AG09309 (cell line): ENCODE measurements at regions not wholly inside any gene's neighbourhood (a gene's known extent, or its start where the extent isn't known, plus 50 kb on each side); places are given as distances from the start of the nearest gene placed in this dataset.
"Not testable (repeated sequence)": the region's sequence is repeated elsewhere in the genome, so short reads cannot be mapped to it uniquely, and the experiment has no call there.

Experiments used
- DNase-seq: peaks from one replicate; pipeline ENCODE4 v3.0.0-alpha.2; 2010; ENCODE audit warnings: low read depth
- H3K4me3 ChIP-seq: 2 replicates; pipeline ENCODE4 v1.5.1; 2011; ENCODE audit warnings: mild to moderate bottlenecking, low read depth, low read length, moderate library complexity; ENCODE audit not compliant: control insufficient read depth
- TF ChIP-seq, protein P1 (sequence below): IDR thresholded peaks from 2 replicates; pipeline ENCODE4 v1.5.1; 2011; ENCODE audit warnings: mild to moderate bottlenecking, low read depth, low read length, inconsistent platforms; ENCODE audit not compliant: insufficient read depth, control insufficient read depth; ENCODE audit errors: missing control alignments

DNA sequence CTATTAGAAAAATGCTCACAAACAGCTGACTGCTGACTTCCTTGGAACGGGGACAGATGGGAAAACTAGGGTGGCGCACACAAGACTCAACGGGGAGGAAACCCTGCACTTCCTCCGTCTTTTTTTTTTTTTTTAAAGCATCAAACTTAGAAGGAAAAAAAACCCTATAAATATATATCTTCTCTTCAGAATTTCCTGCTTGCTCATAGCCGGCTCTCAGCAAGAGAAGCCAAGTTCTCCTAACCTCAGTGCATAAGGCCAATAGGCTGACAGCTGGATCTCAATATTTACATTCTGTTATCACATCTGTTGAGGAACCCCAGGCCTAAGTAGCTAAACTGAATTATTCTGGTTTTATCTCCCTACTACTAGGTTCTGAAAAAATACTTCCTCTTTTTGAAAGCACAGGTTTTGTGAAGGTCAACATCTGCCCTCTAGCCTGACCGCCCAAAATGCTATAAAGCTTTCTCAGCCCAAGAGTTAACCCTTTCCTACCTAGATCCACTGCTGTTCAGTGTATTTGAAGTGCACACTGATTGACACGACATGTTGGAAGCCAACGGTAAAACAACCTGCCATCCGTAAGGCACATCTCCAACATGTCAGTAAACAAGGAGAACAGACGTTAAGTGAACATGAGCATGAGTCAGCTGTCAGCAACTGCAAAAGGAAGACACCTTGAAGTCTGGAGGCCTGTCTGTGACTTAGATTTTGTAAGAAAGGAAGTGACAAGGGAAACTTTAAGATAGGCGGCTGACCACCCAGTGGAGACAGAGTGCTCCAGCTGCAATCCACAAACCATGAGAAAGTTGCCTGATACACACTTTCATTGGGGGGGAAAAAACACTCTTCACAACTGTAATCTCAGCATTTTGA lies 83.8 kb downstream of the EBLN1 start:
- no peak overlapping the region for H3K4me3 ChIP-seq
- TF ChIP-seq, protein P1, sequence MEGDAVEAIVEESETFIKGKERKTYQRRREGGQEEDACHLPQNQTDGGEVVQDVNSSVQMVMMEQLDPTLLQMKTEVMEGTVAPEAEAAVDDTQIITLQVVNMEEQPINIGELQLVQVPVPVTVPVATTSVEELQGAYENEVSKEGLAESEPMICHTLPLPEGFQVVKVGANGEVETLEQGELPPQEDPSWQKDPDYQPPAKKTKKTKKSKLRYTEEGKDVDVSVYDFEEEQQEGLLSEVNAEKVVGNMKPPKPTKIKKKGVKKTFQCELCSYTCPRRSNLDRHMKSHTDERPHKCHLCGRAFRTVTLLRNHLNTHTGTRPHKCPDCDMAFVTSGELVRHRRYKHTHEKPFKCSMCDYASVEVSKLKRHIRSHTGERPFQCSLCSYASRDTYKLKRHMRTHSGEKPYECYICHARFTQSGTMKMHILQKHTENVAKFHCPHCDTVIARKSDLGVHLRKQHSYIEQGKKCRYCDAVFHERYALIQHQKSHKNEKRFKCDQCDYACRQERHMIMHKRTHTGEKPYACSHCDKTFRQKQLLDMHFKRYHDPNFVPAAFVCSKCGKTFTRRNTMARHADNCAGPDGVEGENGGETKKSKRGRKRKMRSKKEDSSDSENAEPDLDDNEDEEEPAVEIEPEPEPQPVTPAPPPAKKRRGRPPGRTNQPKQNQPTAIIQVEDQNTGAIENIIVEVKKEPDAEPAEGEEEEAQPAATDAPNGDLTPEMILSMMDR: no peak
- no peak for DNase-seq

DNA sequence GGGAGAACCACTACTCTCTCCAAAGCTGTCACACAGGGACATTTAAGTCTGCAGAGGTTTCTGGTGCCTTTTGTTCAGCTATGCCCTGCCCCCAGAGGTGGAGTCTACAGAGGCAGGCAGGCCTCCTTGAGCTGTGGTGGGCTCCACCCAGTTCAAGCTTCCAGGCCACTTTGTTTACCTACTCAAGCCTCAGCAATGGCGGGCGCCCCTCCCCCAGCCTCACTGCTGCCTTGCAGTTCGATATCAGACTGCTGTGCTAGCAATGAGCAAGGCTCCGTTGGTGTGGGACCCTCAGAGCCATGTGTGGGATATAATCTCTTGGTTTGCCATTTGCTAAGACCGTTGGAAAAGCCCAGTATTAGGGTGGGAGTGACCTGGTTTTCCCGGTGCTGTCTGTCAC lies 87.0 kb downstream of the EBLN1 start:
- DNase-seq, H3K4me3 ChIP-seq: not testable (repeated sequence)

DNA sequence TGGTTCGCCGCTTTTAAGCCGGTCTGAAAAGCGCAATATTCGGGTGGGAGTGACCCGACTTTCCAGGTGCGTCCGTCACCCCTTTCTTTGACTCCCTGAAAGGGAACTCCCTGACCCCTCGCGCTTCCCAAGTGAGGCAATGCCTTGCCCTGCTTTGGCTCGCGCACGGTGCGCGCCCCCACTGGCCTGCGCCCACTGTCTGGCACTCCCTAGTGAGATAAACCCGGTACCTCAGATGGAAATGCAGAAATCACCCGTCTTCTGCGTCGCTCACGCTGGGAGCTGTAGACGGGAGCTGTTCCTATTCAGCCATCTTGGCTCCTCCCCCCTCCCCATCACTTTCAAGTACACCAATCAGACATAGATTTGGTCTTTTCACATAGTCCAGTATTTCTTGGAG lies 88.2 kb downstream of the EBLN1 start:
- not testable (repeated sequence) for H3K4me3 ChIP-seq, DNase-seq

DNA sequence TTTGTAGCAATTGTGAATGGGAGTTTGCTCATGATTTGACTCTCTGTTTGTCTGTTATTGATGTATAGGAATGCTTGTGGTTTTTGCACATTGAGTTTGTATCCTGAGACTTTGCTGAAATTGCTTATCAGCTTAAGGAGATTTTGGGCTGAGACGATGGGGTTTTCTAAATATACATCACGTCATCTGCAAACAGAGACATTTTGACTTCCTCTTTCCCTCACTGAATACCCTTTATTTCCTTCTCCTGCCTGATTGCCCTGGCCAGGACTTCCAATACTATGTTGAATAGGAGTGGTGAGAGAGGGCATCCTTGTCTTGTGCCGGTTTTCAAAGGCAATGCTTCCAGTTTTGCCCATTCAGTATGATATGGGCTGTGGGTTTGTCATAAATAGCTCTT lies 96.6 kb downstream of the EBLN1 start:
- not testable (repeated sequence) for DNase-seq, H3K4me3 ChIP-seq

DNA sequence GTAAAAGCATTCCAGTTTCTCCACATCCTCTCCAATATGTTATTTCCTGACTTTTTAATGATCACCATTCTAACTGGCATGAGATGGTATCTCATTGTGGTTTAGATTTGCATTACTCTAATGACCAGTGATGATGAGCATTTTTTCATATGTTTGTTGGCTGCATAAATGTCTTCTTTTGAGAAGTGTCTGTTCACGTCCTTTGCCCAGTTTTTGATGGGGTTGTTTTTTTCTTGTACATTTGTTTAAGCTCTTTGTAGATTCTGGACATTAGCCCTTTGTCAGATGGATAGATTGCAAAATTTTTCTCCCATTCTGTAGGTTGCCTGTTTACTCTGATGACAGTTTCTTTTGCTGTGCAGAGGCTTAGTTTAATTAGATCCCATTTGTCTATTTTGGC lies 97.7 kb downstream of the EBLN1 start:
- not testable (repeated sequence) for DNase-seq, H3K4me3 ChIP-seq

DNA sequence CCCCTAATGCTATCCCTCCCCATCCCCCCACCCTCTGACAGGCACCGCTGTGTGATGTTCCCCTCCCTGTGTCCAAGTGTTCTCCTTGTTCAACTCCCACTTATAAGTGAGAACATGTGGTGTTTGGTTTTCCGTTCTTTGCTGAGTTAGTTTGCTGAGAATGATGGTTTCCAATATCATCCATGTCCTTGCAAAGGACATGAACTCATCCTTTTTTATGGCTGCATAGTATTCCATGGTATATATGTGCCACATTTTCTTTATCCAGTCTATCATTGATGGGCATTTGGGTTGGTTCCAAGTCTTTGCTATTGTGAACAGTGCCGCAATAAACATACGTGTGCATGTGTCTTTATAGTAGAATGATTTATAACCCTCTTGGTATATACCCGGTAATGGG lies 98.2 kb downstream of the EBLN1 start:
- DNase-seq, H3K4me3 ChIP-seq: not testable (repeated sequence)

DNA sequence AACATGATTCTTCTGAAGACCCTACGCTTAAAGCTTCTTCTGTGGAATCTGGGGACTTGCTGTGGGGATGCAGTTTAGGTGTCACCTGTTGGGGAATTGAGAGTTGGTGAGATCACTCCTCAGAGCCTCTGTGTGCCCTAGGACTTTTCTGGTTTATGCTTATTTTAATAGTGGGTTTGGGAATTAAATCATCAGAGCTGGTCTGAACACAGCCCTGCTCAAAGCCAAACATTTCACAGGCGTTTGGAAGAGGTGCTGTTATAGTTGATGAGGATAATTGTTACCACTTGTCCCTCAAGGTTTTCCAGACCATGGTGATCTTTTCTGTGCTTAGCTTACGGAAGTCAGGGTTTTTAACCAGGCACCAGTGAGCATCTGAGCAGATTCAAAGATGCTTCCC lies 106.1 kb downstream of the EBLN1 start:
- H3K4me3 ChIP-seq: no peak overlapping the region
- DNase-seq: no peak
- TF ChIP-seq, protein P1: no peak

DNA sequence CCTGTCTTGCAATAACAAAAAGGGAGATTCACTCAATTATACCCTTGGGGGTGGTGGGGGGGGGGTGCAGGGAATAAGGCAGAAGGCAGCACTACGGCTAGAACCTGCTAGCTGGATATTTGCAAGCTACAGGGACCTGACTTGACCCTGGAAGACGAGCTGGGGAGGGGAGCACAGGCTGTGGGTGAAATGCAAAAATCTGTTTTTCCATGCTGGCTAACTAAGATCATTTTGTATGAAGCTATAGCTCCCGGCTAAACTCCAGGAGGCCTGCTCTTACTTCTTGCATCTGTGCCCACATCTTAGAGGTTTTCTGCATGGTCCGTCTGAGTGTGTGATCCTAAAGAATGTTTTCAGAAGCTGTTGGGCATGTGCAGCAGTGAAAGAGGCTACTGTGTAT lies 106.6 kb downstream of the EBLN1 start:
- no peak for DNase-seq
- TF ChIP-seq, protein P1: no peak
- H3K4me3 ChIP-seq: no peak overlapping the region

DNA sequence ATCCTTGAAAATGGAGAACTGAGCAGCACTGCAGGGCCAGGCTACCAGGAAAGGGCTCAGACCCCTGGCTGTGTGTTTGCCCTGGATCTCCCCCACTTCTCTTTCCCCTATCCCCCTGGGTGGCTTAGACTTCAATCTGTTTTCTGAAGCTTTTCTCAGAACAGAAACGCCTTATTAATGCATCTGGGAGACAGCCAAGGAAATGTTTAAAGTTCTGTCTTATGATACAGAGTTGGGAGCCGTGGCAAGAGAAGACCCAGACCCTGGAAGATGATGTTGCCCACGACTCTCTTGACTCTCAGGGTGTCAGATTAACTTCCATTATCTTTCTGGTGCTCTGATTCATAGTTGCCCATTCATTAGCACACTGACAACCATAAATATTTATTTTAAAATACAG lies 107.1 kb downstream of the EBLN1 start:
- DNase-seq: no peak
- TF ChIP-seq, protein P1: no peak

More for the DNA sequence above, 107.1 kb downstream of the EBLN1 start:
- H3K4me3 ChIP-seq: no peak overlapping the region
